ENCODE measurements at regions not wholly inside any gene's neighbourhood (a gene's known extent, or its start where the extent isn't known, plus 50 kb on each side); places are given as distances from the start of the nearest gene placed in this dataset.

DNA sequence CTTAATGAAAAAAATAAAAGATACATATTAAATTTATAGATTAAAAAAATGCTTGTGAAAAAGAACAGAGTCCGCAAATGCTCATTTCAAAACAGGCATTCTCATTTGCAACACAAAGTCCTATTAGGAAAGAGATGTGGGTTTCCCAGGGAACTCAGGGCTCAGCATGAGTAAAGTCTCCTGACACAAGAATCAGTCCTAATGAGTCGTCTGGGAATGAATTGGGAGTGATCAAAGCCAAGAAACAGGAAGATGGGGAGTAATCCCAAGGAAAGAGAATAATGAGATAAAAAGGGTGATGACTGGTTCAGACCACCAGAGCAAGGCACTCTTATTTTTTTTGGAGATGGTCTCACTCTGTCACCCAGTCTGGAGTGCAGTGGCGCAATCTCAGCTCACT is 443.7 kb downstream of the NR2F2 start:
- TF ChIP-seq, protein P1, sequence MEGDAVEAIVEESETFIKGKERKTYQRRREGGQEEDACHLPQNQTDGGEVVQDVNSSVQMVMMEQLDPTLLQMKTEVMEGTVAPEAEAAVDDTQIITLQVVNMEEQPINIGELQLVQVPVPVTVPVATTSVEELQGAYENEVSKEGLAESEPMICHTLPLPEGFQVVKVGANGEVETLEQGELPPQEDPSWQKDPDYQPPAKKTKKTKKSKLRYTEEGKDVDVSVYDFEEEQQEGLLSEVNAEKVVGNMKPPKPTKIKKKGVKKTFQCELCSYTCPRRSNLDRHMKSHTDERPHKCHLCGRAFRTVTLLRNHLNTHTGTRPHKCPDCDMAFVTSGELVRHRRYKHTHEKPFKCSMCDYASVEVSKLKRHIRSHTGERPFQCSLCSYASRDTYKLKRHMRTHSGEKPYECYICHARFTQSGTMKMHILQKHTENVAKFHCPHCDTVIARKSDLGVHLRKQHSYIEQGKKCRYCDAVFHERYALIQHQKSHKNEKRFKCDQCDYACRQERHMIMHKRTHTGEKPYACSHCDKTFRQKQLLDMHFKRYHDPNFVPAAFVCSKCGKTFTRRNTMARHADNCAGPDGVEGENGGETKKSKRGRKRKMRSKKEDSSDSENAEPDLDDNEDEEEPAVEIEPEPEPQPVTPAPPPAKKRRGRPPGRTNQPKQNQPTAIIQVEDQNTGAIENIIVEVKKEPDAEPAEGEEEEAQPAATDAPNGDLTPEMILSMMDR (conservative IDR thresholded peaks at IDR 0.05; ENCODE audit: low read length): no peak
- TF ChIP-seq EZH2phosphoT487 (IDR thresholded peaks at IDR 0.05; ENCODE audit: borderline replicate concordance, low read depth, low read length): no peak
